GM19452 (cell line): ENCODE measurements at regions not wholly inside any gene's neighbourhood (a gene's known extent, or its start where the extent isn't known, plus 50 kb on each side); places are given as distances from the start of the nearest gene placed in this dataset.

Experiments used
- ATAC-seq: cut with Tn5 transposase; IDR thresholded peaks from one replicate; pipeline ENCODE4 v1.9.1; 2021; ENCODE audit not compliant: unreplicated experiment

DNA sequence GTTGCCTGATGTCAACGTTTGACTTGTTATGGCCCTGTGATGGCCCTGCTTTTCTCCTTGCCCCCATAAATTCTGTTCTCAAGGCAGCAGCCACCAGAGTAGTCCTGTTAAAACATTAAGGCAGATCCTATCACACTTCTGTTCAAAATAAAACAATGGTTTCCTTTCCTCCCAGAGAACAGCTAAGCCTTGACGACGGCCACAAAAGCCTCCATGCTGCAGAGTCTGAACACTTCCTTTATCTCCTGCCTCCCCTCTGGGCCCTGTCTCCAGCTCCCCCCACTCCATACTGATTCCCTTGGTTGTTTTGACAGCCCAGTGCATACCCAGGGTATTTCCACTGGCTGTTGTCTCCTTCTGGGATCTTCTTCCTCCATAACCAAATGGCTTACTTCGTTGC, 618.1 kb downstream of the MED13L start:
- no peak for ATAC-seq

DNA sequence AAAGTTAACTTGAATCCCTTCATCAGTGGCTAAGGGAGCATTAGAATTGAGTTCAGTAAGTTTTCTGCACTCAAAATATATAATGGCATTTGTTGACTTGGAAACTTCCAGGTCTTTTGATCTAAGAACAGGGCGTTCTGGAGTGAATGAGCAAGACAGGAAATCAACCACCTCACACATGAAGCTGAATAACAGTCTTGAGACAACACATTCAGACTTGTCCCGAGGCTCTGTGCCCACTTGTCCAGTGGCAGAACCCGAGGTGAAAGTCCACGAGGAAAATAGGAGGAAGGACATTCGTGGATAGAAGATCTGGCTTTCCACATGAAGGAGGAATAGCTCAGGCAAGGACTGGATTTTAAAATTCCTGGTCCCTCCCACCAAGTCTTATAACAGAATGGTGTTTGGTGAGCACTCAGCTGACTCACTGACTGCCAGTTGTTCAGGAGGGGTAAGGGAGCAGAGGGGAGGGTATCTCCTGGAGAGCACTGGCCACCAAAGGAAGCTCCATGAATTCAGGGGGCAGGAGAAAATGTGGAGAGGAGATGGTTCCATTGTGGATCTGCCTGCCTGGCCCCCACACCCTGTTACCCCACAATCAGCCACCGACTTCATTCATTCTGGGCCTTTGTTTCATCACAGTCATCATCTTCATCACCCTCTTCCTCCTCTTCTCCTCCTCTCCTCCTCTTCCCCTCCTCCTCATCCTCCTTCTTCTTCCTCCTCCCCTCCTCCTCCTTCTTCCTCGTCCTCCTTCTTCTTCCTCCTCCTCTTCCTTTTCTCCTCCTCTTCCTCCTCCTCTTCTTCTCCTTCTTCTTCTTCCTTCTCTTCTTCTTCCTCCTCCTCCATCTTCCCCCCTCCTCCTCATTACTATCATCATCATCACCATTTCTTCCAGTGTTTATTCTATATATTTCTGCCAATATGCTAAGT, 620.1 kb downstream of the MED13L start:
- ATAC-seq = no peak

DNA sequence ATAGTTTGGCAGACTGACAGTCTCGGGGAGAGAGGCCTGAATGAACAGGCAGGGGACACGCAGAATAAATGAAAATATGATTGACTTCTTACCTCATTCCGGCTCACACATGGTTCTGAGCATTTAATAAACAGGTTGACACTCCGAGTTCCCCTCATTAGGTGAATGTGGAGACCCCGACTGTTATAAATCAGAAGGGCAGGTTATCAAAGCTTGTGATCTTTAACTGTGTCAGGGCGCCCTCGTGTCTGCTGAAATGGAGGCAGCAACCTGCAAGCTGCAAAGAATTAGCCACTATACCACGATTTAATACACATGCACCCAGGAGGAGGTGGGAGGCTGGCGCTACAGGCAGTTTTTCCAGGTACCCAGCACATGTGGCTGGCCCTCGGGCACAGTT, 627.5 kb downstream of the MED13L start:
- no peak for ATAC-seq

DNA sequence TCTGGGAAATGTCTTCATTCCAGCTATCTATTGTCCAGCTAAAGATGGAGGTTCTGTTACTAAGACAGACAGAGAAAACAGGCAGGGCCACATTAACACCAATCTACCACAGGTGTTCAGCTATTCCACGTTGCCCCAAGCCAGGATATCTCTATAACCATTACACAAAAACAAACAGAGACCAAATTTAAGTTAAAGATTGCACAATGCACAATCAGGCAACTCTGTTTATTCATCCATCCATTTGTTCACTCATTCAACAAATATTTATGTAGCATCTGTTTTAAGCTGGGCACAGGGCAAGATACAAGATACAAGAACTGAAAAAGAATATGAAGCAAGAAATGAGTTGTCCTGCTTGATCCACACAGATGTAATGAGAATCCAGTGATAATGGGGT, 629.0 kb downstream of the MED13L start:
- ATAC-seq = no peak

DNA sequence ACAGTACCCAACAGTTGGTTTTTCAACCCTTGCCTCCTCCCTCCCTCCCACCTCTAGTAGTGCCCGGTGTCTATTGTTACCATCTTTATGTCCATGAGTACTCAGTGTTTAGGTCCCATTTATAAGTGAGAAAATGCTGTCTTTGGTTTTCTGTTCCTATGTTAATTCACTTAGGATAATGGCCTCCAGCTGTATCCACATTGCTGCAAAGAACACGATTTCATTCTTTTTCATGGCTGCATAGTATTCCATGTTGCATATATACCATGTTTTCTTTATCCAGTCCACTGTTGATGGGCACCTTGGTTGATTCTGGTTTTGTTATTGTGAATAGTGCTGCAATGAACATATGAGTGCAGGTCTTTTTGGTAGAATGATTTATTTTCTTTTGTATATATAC, 631.3 kb downstream of the MED13L start:
- no peak for ATAC-seq

DNA sequence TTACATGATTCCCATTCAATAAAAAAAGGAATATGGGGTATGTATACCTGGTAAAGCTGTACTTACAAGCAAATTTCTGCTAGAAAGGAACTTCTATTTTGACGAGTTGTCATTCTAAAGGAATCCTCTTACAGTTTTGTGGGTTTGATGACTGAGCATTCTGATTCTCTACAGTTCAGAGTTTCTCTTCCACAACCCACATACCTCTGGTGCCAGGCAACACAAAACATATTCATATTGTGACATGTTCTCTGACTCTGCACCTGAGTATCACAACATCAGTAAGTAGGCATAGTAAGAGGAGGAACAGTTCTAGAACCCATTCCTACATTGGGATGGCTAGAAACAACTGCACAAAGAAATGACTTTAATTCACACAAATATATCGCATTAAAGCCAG, 636.6 kb downstream of the MED13L start:
- no peak for ATAC-seq

DNA sequence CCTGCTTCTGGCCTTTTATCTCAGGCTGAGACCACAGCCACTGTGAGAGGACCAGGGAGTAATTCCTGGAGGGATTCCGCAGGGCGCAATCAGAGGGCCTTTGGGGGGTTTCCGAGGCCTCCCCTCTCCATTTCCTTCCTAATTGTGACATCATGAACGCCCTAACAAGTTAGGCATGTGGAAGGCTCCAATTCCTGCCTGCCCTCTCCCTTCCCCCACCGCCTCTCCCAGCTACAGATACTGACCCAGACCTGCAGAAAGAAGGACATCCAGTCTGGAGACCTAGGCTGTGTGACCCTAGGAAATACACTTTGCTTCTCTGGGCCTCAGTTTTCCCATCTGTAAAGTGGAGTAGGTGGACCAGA, 637.9 kb downstream of the MED13L start:
- no peak for ATAC-seq

DNA sequence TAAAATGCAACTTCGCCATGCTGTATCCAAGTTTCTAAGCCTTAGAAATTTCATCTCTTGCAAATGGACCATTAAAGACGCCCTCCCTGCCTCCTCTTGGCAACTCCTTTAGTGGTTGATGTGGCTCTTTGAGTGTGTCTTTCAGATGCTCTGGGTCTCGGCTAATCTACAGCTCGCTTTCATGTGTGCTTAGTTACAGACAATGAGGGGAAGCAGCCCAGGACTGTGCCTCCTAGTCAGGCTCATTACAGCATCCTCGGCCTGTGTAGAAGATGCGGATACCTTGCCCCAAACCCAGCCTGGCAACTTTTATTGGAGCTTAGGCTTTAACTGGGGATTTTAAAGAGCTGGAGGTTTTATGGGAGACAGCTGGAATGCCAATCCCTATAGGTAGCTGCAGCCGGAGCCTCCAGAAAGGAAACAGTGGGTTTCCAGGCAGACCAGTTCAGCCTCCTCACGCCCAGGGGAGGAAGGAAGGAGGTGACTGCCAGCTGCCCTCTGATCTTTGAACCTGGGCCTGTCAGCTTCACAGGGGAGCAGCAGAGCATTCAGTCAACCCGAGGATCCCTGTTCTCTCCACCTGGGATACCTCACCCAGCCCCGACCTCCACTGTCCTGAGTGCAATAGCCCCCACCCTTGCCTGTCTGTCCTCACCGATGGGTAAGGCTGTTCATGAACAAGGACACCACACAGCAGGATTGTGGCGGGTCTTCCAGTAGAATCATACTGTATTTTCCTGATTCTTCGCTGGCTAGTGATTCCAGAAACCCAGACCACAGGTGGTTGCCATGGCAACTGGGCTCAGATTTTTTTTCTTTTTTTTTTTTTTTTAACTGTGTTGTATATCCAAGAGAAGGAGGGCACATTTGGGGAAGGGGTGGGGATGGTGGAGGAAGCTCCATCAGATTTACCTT, 638.5 kb downstream of the MED13L start:
- ATAC-seq = no peak

DNA sequence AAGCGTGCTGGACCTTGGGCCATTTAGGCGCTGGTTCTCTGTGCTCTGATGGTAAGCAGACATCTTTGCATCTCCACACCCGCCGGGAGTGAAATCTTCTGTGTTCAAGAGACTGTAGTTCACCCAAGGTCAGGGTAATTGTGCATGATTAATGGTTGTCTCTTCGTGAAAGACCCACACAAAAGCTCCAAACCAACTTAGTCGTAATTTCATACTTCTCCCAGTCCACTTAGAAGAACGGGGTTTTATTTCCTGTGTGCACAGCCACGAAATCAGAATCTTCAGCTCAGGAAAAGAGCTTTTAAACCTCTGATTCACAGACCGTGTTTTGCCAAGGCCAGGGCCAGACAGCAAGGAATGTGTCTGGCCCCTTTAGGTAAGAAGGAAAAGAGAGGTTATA, 640.9 kb downstream of the MED13L start:
- no peak for ATAC-seq

DNA sequence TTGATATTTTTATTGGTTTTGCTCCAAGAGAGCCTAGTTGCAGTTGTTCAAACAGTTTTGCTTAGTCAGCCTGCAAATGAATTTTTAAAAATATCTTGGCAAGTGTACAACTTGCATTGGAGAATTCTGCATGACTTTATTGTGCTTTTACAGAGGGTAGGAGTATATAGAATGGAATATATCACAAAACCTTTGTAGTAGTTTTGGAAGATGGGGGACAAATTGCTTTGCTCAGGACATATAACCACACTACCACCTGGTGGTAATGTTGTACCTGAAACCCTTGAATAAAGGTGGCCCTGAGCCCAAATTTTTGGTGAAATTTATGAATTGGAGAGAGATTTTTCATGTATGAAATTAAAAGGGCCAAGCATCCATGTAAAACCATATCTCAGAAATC, 645.2 kb downstream of the MED13L start:
- no peak for ATAC-seq

DNA sequence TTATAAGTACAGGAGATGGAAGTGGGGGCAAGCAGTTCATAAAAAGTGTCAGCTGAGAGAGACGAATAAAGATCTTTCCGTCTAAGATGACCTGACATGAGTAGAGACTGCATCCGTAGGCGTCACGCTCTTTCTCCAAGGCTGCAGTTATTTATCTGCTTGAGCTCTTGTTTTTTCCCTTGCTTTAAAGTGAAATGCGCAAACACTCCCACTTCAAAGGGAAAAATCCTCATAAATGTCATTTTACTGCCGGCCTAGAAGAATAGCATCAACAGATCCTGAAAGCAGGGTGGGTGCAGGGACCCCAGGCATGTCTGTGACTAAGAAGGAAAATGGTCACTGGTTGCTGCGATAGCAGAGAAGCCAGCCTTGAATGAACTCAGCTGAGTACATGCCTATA, 647.4 kb downstream of the MED13L start:
- no peak for ATAC-seq

DNA sequence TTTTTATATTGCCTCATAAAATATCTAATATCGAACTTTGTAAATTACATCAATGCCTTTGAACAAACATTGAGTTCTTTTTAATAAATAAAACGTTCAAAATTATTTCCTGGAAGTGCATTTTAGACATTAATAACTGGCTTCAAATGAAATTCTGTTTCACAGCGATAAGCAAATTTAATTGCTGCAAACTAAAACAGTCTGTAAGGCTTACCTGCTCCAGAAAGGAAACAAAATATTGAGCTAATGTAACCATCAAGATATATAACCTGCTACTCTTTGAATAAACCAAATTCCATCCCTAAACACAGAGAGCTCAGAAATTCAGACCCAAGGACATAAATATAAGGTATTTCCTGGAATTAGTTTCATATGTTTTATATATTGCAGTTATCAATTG, 651.3 kb downstream of the MED13L start:
- no peak for ATAC-seq

DNA sequence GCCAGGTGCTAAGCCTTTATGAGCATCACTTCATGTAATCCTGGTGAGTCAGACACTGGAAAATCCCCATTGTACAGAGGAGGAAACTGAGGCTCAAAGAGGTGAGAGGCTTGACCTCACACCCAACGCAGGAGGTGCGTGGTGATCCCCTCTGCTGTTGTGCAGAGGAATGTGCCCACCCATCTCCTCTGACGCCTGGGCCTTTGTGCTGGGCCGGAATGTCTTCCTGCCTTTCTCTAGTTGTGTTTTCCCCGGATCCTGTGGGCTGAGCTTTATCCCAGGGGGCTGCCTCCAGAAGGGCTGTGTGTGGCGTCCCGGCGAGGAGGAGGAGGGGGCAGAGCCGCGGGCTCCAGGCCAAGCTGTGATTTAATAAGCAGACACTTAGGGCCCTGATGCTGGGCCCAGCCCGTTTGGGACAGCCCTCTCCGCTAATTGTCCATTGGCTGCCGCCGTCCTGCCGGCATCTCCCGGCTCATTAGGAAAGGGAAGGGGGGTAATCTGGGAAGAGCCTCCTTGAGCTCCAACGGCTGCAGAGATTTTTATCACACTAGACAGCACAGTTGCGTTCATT, 653.6 kb downstream of the MED13L start:
- no peak for ATAC-seq

DNA sequence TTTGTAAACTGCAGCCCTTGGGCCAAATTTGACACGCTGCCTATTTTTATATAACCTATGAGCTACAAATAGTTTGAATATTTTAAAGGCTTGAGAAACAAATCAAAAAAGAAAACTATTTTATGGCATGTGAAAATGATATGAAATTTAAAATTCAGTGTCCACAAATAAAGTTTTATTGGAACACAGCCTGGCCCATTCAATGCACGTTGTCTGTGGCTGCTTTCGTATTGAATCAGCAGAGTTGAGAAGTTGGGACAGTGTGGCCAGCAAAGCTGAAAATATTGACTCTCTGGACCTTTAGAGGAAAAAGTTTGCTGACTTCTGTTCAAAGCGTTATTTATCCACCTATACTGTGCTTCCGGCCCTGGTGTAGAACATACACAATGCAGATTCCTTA, 654.2 kb downstream of the MED13L start:
- ATAC-seq = no peak

DNA sequence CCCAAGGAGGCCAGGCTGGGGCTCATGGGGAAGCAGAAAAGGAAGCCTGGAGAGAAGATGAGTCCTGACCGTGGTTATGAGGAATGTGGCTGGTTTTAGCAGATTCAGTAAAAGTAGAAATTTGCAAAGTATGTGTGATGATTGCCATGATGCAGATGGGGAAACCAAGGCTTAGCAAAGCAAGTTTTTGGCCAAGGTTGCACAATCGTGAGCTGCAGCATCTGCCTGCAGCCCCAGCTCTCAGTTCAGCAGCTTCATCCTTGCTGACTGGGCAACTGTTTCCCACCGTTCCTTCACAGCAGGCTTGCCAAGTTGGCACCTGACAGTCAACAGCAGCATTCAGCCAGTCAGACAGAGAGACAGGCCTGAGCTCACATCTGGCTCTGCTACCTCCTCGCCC, 656.7 kb downstream of the MED13L start:
- ATAC-seq = no peak

DNA sequence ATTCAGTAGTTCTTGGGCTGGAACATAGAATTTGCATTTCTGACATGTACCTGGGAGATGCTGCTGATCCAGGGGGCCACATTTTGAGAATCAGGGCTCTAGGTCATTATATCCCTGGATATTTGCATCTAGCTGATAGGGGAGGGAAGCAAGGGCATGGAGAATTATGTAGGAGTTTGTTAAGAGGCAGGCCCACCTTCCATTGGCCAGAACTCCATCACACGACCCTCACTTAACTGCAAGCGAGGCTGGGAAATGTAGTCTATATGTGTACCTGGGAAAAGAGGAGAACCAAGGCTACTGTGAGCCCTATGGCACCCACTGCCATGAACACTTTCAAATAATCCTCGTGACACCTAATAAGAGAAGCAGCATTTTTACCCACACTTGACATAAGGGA, 657.6 kb downstream of the MED13L start:
- no peak for ATAC-seq

DNA sequence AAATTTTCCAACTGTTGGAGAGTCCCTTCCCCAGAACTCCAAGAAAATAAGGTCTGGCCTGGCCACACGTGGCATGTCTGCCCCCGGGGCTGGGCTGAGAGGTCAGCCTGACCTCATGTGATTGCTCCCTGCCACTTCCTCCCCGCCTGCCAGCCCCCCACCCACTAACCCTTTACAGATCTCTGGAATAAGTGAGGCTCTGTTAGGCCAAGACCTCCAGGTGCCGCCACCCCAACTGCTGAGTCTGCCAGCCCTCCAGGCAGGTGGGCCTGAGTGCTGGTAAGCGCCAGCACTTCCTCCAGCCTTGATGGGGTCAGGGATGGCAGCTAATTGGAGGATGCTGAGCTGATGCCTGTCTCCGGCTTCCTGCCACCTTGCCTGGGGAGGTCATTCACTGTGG, 658.4 kb downstream of the MED13L start:
- ATAC-seq = no peak

DNA sequence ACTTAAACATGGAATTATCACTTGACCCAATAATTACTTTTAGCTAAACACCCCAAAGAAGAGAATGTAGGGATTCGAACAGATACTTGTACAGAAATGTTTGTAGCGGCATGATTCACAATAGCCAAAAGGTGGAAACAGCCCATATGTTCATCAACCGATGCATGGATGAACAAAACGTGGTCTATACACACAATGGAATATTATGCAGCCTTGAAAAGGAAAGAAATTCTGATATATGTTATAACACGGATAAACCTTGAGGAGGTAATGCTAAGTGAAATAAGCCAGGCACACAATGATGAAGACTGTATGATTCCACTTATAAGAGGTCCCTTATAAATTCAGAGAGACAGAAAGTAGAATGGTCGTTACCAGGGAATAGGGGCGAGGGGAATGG, 659.4 kb downstream of the MED13L start:
- no peak for ATAC-seq

DNA sequence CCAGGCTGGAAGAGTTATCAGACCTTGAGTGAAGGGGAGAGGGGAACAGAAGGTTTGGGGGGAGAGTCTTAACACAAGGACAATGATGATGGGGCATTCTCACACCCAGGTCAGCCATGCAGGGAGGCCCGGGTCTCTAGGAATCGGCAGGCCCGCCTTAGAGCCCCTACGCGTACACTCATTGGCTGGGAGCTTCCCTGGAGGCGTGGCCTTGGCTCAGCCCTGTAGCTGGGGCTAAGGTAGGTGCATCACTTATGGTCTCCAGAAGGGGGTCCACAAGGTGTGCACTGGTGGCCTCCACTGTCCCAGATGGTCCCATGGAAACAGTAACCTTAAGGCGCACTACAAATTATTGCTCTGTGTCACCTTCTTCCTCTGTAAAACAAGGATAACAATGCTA, 660.1 kb downstream of the MED13L start:
- no peak for ATAC-seq

DNA sequence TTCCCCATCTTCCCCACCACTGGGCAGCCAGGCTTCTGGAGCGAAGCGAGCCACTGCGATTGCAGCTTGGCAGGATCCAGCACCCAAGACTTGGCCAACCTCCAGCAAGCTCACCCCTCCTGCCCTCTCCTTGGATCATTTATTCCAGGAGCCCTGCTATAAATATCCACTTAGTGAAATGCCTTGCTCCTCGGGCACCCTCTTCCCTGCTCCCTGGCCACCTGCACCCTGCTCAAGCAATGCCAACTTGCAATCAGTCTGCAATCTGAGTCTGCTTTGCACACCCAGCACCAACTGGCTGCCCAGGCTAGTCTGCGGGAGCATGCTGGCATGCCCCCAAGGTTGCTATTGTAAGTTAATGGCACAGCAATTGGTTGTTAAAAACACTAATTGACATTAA, 666.0 kb downstream of the MED13L start:
- ATAC-seq = no peak

DNA sequence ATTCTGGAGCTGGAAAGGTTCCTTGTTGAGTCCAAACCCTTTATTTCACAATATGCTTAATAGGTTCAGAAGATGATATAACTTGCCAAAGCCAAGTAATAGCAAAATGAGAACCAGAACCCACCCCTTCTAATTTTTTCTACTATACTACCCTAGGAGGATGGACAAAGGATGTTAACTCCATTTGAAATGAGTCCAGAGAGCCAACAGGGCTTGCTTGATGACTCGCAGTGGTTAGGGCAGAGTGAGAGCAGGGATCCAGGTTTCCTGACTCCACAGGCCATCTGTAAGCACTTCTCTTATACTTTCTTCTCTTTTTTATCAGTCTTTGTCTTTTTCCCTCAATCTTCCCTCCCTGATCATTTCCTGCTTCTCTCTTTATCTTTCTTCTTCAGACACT, 668.1 kb downstream of the MED13L start:
- ATAC-seq = no peak

DNA sequence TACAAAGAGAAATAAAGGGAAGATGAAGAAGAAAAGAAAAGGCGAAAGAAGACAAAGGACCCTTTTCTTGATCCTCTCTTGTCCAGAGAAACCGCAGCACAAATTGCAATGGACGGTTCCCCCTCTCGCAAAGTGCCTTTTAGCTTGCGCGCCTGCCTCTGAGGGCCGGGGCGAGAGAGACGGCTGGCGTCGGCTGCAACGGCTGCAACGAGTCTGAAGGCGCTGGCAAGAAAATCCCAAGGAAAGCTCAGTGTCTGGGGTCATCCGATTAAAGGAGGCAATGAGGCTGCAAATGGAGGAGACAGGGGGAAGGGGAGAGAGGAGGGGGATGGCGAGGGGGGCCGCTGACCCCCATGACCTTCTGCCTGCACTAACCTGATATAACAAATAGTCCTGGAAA, 671.5 kb downstream of the MED13L start:
- ATAC-seq = no peak
